GM12874 (cell line): ENCODE measurements at regions not wholly inside any gene's neighbourhood (a gene's known extent, or its start where the extent isn't known, plus 50 kb on each side); places are given as distances from the start of the nearest gene placed in this dataset.

ENCODE experiments used
- TF ChIP-seq, protein P1 (sequence below): IDR thresholded peaks from 2 replicates; pipeline ENCODE4 v1.5.1; 2011; ENCODE audit warnings: low read depth, mild to moderate bottlenecking, control low read depth, low read length, moderate library complexity; ENCODE audit not compliant: insufficient read depth

DNA sequence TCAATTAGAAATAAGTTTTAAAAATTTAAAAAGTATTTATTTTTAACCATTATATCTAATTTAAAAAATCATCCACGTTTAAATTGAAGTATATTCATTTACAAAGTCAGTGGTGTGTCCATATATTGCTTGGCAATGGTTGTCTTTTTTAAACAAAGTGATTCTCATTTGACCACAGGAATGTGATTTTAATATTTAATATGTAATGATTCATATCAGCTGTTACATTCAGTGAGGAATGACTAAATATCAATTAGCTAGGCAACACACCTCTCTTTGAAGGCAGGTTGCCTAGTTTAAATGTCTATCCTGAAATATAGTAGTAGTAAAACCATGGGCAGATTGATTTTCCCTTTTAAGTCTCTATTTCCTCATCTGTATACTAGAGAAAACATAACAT, 392.2 kb upstream of the CCDC179 start:
- TF ChIP-seq, protein P1, sequence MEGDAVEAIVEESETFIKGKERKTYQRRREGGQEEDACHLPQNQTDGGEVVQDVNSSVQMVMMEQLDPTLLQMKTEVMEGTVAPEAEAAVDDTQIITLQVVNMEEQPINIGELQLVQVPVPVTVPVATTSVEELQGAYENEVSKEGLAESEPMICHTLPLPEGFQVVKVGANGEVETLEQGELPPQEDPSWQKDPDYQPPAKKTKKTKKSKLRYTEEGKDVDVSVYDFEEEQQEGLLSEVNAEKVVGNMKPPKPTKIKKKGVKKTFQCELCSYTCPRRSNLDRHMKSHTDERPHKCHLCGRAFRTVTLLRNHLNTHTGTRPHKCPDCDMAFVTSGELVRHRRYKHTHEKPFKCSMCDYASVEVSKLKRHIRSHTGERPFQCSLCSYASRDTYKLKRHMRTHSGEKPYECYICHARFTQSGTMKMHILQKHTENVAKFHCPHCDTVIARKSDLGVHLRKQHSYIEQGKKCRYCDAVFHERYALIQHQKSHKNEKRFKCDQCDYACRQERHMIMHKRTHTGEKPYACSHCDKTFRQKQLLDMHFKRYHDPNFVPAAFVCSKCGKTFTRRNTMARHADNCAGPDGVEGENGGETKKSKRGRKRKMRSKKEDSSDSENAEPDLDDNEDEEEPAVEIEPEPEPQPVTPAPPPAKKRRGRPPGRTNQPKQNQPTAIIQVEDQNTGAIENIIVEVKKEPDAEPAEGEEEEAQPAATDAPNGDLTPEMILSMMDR = no peak

DNA sequence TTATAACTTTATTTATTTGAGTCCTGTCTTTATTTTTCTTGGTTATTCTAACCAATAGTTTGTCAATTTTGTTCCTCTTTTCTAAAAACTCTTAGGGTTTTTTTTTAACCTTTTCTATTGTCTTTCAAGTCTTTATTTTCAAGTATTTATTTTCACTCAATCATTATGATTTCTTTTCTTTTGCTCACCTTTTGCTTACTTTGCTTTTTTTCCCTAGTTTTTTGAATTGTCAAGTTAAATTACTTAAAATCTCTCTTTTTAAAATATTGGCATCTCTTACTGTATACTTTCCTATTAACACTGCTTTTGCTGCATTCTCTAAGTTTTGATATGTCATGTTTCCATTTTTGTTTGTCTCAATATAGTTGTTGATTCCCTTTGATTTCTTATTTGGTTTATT, 396.8 kb upstream of the CCDC179 start:
- TF ChIP-seq, protein P1 = no peak

DNA sequence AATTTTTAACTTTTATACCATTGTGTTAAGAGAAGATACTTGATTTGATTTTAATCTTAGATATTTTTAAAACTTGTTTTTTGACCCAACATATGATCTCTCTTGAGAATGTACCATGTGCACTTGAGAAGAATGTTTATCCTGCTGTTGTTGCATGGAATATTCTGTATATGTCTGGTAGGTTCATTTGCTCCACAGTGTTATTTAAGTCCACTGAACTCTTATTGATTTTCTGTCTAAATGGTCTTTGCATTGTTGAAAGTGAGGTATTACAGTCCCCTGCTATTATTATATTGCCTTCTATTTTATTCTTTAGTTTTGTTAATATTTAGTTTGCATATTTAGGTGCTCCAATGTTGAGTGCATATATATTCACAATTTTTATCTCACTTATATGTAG, 397.3 kb upstream of the CCDC179 start:
- TF ChIP-seq, protein P1 = no peak

DNA sequence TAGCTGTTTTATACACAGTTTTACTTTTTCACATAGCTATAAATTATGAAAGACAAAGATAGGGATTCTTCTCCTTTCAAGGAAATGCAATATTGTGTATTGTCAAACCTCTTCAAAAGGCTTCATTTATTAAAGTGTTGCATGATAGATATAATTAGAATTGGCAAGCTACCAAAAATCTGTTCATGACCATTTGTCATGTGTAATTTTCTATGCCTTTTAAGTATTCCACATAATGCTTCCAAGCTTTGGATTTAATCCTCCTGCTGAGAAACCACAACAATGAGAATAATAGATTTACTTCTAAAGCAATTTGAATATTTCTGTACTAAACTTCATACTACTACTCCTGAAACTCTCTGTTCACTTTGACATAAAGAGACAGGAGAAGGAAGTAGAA, 403.2 kb upstream of the CCDC179 start:
- TF ChIP-seq, protein P1 = no peak

DNA sequence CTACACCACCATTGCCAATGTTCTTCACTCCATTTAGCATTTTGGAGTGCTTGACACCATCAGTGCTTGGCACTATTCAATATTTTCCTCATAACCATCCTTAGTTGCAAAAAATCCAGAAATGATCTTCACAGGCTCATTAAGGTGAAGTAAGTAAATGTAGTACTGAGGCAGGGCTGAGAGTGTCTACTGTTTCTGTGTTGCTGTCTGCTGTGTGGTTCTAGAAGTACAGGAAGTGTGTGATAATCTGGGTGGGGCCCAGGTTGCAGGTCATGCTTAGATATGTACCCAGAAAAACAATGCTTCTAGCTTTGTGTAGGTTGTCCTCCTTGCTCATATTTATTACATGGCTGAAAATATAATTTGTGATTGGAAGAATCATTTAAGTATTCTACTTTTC, 411.8 kb upstream of the CCDC179 start:
- TF ChIP-seq, protein P1 = no peak

DNA sequence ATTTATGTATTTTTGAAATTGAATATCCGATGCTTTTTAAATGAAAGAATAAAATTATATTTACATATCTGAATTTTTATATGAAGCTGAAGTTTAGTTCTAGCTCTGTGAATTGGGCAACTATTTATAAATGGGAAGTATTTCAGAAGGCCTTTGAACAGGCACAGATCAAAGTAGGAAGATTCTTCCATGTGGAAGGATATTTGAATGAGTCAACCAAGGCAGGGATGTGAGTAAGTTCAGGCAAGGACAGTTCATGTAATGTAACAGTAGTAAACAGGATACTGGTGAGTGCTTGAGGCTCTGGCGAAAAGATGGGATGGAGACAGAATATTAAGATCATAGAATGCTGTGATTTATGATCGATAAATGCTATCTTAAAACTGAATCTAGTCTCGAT, 417.8 kb upstream of the CCDC179 start:
- TF ChIP-seq, protein P1 = no peak

DNA sequence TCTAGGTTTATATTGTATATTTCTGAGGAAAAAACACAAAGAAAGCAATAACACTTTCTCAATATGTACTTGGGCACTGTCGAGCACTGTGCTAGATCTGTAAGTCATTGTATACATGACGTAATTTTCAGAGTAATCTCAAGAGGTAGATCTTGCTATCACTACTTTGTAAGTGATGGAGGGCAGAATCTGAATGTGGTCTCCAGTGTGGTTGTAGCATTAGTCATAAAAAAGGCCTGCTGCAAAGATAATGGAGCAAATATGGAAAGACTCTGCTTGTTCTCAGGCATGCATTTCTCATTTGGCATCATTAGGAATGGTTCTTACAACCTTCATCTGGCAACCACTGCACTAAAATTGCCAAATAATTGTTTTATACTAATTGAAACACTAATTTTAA, 419.8 kb upstream of the CCDC179 start:
- TF ChIP-seq, protein P1 = no peak

DNA sequence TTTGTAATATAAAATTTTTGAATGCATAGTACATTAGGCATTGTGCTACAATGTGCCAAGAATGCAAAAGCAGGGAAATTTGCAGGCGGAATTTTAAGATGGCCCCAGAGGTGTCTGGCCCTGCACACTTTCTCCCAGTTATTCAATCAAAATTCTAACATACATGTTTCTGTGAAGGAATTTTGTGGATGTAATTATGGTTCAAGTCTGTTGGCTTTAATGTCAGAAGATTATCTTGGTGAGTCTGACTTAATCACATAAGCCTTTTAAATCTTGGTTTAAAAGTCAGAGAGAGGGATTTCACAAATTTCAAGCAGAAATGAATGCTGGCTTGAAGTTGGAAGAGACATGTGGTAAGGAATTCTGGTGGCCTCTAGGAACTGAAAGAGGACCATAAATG, 423.4 kb upstream of the CCDC179 start:
- TF ChIP-seq, protein P1 = no peak
